ENCODE measurements at regions not wholly inside any gene's neighbourhood (a gene's known extent, or its start where the extent isn't known, plus 50 kb on each side); places are given as distances from the start of the nearest gene placed in this dataset.

DNA sequence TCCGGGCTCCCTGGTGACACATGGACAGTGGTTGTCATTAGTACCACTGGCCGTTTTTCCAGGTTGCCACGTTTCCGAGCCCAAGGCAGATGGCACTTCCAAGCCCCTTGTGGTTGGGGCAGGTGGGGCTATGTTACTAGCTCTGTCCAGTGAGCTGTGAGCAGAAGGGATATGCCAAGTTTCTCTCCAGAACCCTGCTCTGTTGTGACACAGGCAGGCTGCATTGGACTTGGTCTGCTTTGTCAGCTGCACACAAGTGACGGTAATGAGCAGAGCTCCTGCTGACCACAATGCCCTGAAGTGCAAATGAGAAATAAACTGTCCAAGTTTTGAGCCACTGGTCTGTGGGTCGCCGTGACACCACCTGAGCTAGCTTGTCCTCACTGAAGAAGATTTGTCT is 118.8 kb downstream of the GYPC start:
- WGBS (ENCODE audit: insufficient coverage), result 84% methylated on average over 7 of the region's 7 CpGs
- Histone ChIP-seq H3K27ac (ENCODE audit: low read length) (no peak overlapping the region), H3K4me1 (ENCODE audit: control insufficient read depth, insufficient read depth, low read length) (peaks cover 8% of the 10 kb centered on the region), H3K36me3 (ENCODE audit: control insufficient read depth, insufficient read depth, low read length) (no peaks in the 10 kb centered on the region), H3K4me3 (ENCODE audit: low read length) (no peak overlapping the region), H3K27me3 (ENCODE audit: control insufficient read depth, insufficient read depth, low read length) (peaks cover 2% of the 10 kb centered on the region), H3K9me3 (replicated peaks; ENCODE audit: control insufficient read depth, low read depth, low read length) (no peaks in the 10 kb centered on the region)
- DNase-seq, result no peak

- H3K27me3 ChIP-seq (ENCODE audit: control insufficient read depth, insufficient read depth, low read length), result peaks cover 2% of the 10 kb centered on the region
- H3K4me1 ChIP-seq (ENCODE audit: control insufficient read depth, insufficient read depth, low read length), result peaks cover 8% of the 10 kb centered on the region
- H3K9me3 ChIP-seq (replicated peaks; ENCODE audit: control insufficient read depth, low read depth, low read length), result no peaks in the 10 kb centered on the region
- 78% methylated on average over 7 of the region's 10 CpGs for WGBS (ENCODE audit: insufficient coverage)
- H3K27ac ChIP-seq (ENCODE audit: low read length), result no peak overlapping the region
- no peak overlapping the region for H3K4me3 ChIP-seq (ENCODE audit: low read length)
- DNase-seq, result no peak
- H3K36me3 ChIP-seq (ENCODE audit: control insufficient read depth, insufficient read depth, low read length), result no peaks in the 10 kb centered on the region
Measured at GRCh38 chr2:126775300-126775985, 119.5 kb downstream of the GYPC start.

DNA sequence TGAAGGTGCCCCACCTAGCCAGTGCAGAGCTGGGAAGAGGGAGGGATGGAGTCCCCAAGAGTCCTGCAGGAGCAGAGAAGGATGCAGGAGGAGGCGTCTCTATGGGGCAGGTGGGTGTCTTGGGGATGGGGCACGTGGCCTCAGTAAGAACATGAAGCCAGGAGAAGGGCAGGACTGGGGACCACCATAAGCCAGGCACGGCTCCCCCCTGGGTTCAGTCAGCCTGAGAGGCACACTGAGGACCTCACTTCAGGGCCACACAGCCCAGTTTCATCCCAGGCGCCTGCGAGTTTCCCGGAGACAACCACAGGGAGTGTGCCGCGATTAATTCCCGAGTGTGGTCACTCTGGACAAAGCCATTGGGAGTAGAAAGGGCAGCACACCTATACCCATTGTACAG is 120.3 kb downstream of the GYPC start:
- Histone ChIP-seq H3K27me3 (ENCODE audit: control insufficient read depth, insufficient read depth, low read length) (peaks cover 2% of the 10 kb centered on the region), H3K4me1 (ENCODE audit: control insufficient read depth, insufficient read depth, low read length) (peaks cover 6% of the 10 kb centered on the region), H3K27ac (ENCODE audit: low read length) (no peak overlapping the region), H3K9me3 (replicated peaks; ENCODE audit: control insufficient read depth, low read depth, low read length) (no peaks in the 10 kb centered on the region), H3K36me3 (ENCODE audit: control insufficient read depth, insufficient read depth, low read length) (no peaks in the 10 kb centered on the region), H3K4me3 (ENCODE audit: low read length) (no peak overlapping the region)
- WGBS (ENCODE audit: insufficient coverage), result 22% methylated on average over 9 of the region's 9 CpGs
- DNase-seq, result no peak

DNA sequence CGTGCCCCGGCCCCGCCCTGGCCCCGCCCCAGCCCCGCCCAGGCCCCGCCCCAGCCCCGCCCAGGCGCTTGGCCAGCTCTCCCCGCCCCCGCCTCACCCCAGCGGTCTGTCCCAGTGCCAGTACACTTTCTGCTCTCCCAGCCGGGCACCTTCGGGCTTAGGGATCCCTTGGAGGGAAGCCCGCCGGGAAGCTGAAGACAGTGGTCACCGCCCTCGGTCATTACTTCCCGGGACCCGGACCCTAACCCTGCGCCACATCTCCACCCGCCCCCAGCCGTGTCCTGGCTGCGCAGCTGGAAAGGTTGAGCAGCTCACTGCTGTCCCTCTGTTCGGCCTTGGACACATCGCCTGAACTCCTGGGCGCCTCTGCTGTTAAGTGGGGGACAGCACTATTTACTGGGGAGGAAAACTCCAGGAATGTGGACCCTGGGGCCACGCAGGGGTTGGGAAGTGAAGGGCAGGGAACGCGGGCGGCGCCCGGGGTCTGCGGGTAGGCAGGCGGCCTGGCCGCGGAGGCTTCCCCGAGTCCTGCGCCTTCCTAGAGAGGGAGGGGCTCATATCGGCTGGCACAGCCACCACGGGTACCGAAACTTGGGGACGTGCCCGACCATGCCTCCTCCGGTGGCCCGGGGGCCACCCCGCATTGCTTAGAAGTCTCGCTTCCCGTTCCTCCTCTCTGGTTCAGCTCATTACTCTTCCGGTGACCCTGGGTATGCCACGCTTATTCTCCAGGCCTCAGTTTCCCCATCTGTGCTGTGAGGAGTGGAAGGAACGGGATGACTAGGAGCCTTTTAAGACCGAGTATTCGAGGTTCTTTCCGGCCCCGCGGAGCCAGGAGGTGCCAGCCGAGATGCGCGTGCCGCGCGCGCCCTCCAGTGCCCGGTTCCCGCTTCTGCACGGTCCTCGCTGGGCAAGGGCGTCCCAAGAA is 121.0 kb downstream of the GYPC start:
- peaks cover 5% of the 10 kb centered on the region for H3K4me1 ChIP-seq (ENCODE audit: control insufficient read depth, insufficient read depth, low read length)
- H3K36me3 ChIP-seq (ENCODE audit: control insufficient read depth, insufficient read depth, low read length), result no peaks in the 10 kb centered on the region
- H3K4me3 ChIP-seq (ENCODE audit: low read length), result peak overlapping the region; percentile 71
- no peaks in the 10 kb centered on the region for H3K9me3 ChIP-seq (replicated peaks; ENCODE audit: control insufficient read depth, low read depth, low read length)
- H3K27ac ChIP-seq (ENCODE audit: low read length), result peak overlapping the region; percentile 29
- WGBS (ENCODE audit: insufficient coverage), result under 1% methylated on average over 35 of the region's 68 CpGs
- peaks cover 4% of the 10 kb centered on the region for H3K27me3 ChIP-seq (ENCODE audit: control insufficient read depth, insufficient read depth, low read length)
- peak; percentile 89 for DNase-seq

DNA sequence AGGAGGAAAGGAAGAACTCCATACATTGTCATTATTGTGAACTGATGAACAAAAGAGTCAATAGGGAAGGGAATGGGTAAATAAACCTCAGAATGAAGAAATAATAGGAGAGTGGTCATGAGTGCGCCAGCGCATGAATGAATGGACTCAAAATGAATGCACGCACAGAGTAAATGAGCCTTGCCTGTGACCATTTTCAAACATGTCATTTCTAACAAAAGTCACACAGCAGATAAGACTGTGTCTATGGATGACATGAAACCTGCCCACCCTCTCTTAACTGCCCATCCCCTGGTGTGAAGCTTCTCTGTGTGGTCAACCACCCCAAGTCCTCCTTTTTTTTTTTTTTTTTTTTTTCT is 121.1 kb upstream of the TEX51 start:
- no peaks in the 10 kb centered on the region for H3K9me3 ChIP-seq (replicated peaks; ENCODE audit: control insufficient read depth, low read depth, low read length)
- H3K4me3 ChIP-seq (ENCODE audit: low read length), result no peak overlapping the region
- WGBS (ENCODE audit: insufficient coverage), result 43% methylated on average over 1 of the region's 3 CpGs
- H3K27me3 ChIP-seq (ENCODE audit: control insufficient read depth, insufficient read depth, low read length), result peaks cover 4% of the 10 kb centered on the region
- H3K36me3 ChIP-seq (ENCODE audit: control insufficient read depth, insufficient read depth, low read length), result no peaks in the 10 kb centered on the region
- no peak for DNase-seq
- H3K4me1 ChIP-seq (ENCODE audit: control insufficient read depth, insufficient read depth, low read length), result peaks cover 5% of the 10 kb centered on the region
- H3K27ac ChIP-seq (ENCODE audit: low read length), result no peak overlapping the region

DNA sequence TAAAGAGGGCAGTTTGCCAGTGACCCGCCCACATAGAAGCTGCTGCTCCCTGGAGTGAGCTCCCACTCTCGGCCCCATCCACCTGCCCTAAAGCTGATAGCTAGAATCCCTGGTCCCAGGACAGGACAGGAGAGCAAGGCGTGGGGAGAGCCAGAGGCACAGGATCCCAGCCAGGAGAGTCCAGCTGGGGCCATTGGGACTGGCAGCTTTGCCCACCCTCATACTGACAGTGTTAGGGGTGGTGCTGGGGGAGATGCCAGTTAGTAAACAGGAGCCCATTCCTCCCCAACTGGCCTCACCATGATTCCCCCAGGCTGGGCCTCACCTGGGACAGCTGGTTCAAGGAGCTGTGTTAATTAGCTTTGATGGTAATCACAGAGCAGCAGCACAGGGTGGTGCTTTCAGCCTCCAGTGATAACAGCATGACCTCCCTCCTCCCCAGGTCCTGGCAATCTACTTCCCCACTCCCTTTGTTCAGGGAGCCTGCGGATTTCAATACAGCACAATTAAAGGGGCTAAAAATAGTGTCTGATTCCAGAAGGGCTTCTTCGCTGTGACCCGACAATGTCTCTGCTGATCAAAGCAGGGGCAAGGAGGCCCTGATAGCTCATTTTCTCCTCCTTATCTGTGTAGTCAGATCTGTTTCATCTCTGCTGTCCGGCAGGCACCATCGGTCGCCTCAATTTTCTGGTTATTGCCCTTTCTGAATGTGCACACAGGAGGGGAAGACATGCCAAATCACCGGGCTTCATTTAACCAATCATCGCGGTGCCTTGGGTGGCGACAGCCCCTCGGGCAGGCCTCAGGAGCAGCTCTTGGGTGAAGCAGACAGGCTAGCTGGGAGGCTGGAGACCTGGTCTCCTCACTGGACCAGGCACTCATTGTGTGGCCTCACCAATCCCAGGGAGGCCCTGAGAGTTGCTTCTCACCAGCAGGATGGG is 119.9 kb upstream of the TEX51 start:
- no peak for DNase-seq
- Histone ChIP-seq H3K27me3 (ENCODE audit: control insufficient read depth, insufficient read depth, low read length) (peaks cover 6% of the 10 kb centered on the region), H3K36me3 (ENCODE audit: control insufficient read depth, insufficient read depth, low read length) (no peaks in the 10 kb centered on the region), H3K4me3 (ENCODE audit: low read length) (no peak overlapping the region), H3K4me1 (ENCODE audit: control insufficient read depth, insufficient read depth, low read length) (peaks cover 5% of the 10 kb centered on the region), H3K9me3 (replicated peaks; ENCODE audit: control insufficient read depth, low read depth, low read length) (no peaks in the 10 kb centered on the region), H3K27ac (ENCODE audit: low read length) (no peak overlapping the region)
- 55% methylated on average over 12 of the region's 14 CpGs for WGBS (ENCODE audit: insufficient coverage)

DNA sequence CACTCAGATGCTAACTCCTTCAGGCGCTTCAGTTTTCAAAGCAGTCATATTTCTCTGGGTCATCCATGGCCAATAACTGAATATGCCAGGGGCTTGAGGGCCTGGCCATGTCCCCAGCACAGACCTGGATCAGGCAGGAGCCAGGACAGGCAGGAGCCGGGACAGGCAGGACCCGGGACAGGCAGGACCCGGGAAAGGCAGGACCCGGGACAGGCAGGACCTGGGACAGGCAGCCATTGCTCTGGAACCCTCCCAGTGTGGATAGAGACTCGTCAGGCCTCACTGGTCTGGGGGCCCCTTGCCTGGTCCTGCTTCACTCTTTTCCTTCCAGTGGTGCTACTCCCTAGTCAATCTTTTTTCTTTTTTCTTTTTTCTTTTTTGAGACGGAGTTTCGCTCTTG is 117.5 kb upstream of the TEX51 start:
- Histone ChIP-seq H3K36me3 (ENCODE audit: control insufficient read depth, insufficient read depth, low read length) (no peaks in the 10 kb centered on the region), H3K27ac (ENCODE audit: low read length) (no peak overlapping the region), H3K4me3 (ENCODE audit: low read length) (no peak overlapping the region), H3K9me3 (replicated peaks; ENCODE audit: control insufficient read depth, low read depth, low read length) (no peaks in the 10 kb centered on the region), H3K4me1 (ENCODE audit: control insufficient read depth, insufficient read depth, low read length) (peaks cover 17% of the 10 kb centered on the region), H3K27me3 (ENCODE audit: control insufficient read depth, insufficient read depth, low read length) (peaks cover 6% of the 10 kb centered on the region)
- no peak for DNase-seq
- 72% methylated on average over 8 of the region's 8 CpGs for WGBS (ENCODE audit: insufficient coverage)

- no peak overlapping the region for H3K4me3 ChIP-seq (ENCODE audit: low read length)
- peaks cover 15% of the 10 kb centered on the region for H3K4me1 ChIP-seq (ENCODE audit: control insufficient read depth, insufficient read depth, low read length)
- no peaks in the 10 kb centered on the region for H3K9me3 ChIP-seq (replicated peaks; ENCODE audit: control insufficient read depth, low read depth, low read length)
- 72% methylated on average over 4 of the region's 6 CpGs for WGBS (ENCODE audit: insufficient coverage)
- peaks cover 6% of the 10 kb centered on the region for H3K27me3 ChIP-seq (ENCODE audit: control insufficient read depth, insufficient read depth, low read length)
- H3K27ac ChIP-seq (ENCODE audit: low read length), result no peak overlapping the region
- H3K36me3 ChIP-seq (ENCODE audit: control insufficient read depth, insufficient read depth, low read length), result no peaks in the 10 kb centered on the region
- no peak for DNase-seq
Measured at GRCh38 chr2:126781806-126782205, 116.9 kb upstream of the TEX51 start.

- no peak for DNase-seq
- peaks cover 12% of the 10 kb centered on the region for H3K4me1 ChIP-seq (ENCODE audit: control insufficient read depth, insufficient read depth, low read length)
- peaks cover 6% of the 10 kb centered on the region for H3K27me3 ChIP-seq (ENCODE audit: control insufficient read depth, insufficient read depth, low read length)
- WGBS (ENCODE audit: insufficient coverage), result 80% methylated on average over 1 of the region's 4 CpGs
- H3K9me3 ChIP-seq (replicated peaks; ENCODE audit: control insufficient read depth, low read depth, low read length), result no peaks in the 10 kb centered on the region
- H3K36me3 ChIP-seq (ENCODE audit: control insufficient read depth, insufficient read depth, low read length), result no peaks in the 10 kb centered on the region
- H3K27ac ChIP-seq (ENCODE audit: low read length), result no peak overlapping the region
- H3K4me3 ChIP-seq (ENCODE audit: low read length), result no peak overlapping the region
Measured at GRCh38 chr2:126782648-126783047, 116.0 kb upstream of the TEX51 start.

DNA sequence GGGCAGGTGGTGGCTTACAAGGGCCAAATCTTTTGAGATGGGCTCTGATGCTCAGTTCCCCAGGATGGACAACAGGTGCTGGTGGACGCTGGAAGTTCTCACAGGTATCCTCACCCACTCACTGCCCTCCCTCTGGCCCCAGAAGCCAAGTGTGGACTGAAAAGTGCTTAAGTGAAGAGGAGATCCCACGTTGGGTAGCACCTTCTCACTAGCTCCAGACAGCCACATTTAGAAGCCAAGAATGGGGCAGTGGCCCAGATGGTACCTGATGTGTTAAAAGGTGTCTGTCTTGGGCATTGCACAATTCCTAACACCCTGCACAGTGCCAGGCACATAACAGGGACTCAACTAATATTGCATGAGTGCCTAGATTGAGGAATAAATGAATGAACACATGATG is 115.3 kb upstream of the TEX51 start:
- no peaks in the 10 kb centered on the region for H3K36me3 ChIP-seq (ENCODE audit: control insufficient read depth, insufficient read depth, low read length)
- H3K4me1 ChIP-seq (ENCODE audit: control insufficient read depth, insufficient read depth, low read length), result peaks cover 12% of the 10 kb centered on the region
- H3K4me3 ChIP-seq (ENCODE audit: low read length), result no peak overlapping the region
- H3K27ac ChIP-seq (ENCODE audit: low read length), result no peak overlapping the region
- no CpG with 5 or more reads among the region's 2 CpGs for WGBS (ENCODE audit: insufficient coverage)
- H3K9me3 ChIP-seq (replicated peaks; ENCODE audit: control insufficient read depth, low read depth, low read length), result no peaks in the 10 kb centered on the region
- peaks cover 6% of the 10 kb centered on the region for H3K27me3 ChIP-seq (ENCODE audit: control insufficient read depth, insufficient read depth, low read length)
- DNase-seq, result no peak
